ENCODE measurements at regions not wholly inside any gene's neighbourhood (a gene's known extent, or its start where the extent isn't known, plus 50 kb on each side); places are given as distances from the start of the nearest gene placed in this dataset.

DNA sequence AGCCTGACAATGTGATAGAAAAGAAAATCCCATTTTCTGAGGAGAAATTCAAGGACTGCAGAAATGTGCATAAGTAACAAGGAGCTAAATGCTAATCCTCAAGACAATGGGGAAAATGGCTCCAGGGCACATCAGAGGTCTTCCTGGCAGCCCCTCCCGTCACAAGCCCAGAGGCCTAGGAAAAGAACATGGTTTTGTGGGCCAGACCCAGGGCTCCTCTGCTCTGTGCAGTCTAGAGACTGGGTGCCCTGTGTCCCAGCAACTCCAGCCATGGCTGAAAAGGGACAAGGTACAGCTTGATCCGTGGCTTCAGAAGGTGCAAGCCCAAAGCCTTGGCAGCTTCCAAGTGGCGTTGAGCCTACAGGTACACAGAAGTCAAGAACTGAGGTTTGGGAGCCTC lies 176.8 kb upstream of the SUCLG2 start:
- TF ChIP-seq, protein P1, sequence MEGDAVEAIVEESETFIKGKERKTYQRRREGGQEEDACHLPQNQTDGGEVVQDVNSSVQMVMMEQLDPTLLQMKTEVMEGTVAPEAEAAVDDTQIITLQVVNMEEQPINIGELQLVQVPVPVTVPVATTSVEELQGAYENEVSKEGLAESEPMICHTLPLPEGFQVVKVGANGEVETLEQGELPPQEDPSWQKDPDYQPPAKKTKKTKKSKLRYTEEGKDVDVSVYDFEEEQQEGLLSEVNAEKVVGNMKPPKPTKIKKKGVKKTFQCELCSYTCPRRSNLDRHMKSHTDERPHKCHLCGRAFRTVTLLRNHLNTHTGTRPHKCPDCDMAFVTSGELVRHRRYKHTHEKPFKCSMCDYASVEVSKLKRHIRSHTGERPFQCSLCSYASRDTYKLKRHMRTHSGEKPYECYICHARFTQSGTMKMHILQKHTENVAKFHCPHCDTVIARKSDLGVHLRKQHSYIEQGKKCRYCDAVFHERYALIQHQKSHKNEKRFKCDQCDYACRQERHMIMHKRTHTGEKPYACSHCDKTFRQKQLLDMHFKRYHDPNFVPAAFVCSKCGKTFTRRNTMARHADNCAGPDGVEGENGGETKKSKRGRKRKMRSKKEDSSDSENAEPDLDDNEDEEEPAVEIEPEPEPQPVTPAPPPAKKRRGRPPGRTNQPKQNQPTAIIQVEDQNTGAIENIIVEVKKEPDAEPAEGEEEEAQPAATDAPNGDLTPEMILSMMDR (conservative IDR thresholded peaks at IDR 0.05; ENCODE audit: low read length) = no peak
- no peak overlapping the region for H3K4me3 ChIP-seq (ENCODE audit: low read length)
- DNase-seq (ENCODE audit: low read depth) = no peak

DNA sequence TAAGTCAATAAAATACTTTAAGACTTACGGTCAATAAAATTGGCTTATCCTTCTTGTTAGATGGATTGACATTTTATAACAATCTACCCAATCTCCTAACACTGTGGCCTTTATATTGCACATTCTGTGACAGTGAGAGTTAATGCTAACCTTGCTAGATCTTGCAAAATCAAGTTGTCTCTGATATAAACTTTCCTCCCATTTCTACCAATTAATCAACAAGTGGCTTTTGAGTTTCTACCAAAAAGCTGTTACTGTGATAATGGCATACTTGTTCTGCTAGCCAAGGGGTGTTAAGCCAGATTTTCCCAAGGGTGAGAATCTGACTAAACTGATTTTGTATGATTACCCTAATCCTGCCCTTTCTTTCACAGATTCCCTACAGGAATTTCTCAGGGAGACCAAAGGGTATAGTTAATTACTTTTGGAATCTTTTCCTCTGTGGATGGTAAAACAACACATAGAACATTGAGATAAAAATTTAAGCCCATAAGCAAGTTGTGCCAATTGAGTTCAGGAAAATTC lies 174.1 kb upstream of the SUCLG2 start:
- DNase-seq (ENCODE audit: low read depth) = no peak
- TF ChIP-seq, protein P1 (conservative IDR thresholded peaks at IDR 0.05; ENCODE audit: low read length) = no peak

DNA sequence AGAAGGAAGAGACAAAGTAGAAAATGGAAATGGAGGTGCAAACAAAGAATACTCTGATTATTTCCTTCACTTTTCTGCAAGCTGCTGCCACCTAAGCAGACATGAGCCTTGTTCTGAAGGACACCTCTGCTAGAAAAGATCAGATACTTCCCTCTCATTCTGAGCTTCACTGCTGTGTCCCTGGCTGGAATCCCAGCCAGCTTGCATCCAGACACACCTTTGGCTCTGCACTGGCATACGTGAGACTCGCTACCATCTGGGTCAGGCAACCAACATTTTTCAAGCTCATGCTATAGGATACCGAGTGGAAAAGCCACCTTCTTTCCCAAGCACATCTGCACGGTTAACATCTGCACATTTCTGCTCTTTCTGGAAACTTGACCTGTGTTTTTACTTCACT lies 166.7 kb upstream of the SUCLG2 start:
- no peak overlapping the region for H3K4me3 ChIP-seq (ENCODE audit: low read length)
- no peak for DNase-seq (ENCODE audit: low read depth)
- TF ChIP-seq, protein P1 (conservative IDR thresholded peaks at IDR 0.05; ENCODE audit: low read length) = no peak

More for the DNA sequence above, 174.1 kb upstream of the SUCLG2 start:
- H3K4me3 ChIP-seq (ENCODE audit: low read length) = no peak overlapping the region

DNA sequence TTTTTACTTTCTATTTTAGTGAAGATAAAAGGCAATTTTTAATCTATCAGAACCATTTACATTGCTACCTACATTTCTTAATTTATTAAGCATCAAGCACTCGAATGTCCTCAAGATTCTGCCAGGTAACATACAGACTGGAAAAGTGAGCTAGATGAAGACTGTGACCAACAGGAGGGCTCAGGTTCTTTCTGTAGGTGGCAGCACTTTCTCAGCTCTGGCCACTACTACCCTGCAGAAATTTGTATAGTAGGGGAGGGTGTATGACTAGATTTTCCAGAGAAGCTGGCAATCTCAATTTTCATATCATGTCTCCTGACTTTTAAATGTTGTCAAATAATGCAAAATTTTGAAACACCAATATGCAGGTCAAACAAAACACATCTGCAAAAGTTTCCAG lies 165.0 kb upstream of the SUCLG2 start:
- no peak overlapping the region for H3K4me3 ChIP-seq (ENCODE audit: low read length)
- no peak for DNase-seq (ENCODE audit: low read depth)
- TF ChIP-seq, protein P1 (conservative IDR thresholded peaks at IDR 0.05; ENCODE audit: low read length) = no peak

DNA sequence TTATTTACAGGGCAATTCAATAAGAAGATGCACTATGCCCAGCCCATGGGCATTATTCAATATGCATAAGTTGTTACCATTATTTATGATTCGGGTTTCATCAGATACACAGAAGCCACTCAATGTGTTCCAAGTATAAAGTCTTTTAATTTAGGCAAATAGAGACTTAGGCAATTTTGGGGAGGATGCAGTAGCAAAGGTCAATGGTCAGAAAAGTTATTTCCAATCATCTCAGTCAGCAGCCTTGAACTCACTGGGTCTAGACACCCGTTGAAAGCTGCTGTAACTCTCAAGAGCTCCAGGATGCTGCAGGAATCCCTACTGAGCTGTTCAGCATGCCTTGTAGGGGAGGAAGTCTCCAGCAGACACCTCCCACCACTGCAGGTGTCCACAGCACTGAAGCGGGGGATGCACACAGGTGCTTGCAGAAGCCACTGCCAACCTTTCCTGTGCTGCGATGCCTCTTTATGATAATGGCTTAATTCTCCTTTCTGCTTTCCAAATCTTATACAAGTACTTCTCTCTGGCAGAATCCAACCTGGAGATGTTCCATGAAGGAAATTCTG lies 155.0 kb upstream of the SUCLG2 start:
- TF ChIP-seq, protein P1 (conservative IDR thresholded peaks at IDR 0.05; ENCODE audit: low read length) = no peak
- H3K4me3 ChIP-seq (ENCODE audit: low read length) = no peak overlapping the region
- DNase-seq (ENCODE audit: low read depth) = no peak

DNA sequence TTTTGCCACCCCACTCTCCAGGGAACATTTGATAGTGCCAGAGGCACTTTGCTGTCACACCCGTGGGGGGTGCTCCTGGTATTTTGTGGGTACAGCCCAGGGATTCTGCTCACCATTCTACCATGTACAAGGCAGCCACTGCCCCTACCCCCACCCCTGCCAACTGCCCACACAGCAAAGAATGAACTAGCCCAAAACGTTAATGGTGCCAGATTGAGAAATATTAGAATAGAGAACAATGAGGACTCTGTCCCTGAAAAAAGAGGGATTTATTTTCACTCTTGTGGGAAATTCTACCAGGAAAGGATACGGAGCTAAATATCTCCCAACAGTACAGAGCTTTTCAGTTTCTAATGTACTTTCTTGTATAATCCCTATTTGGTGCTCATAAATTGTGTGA lies 154.5 kb upstream of the SUCLG2 start:
- H3K4me3 ChIP-seq (ENCODE audit: low read length) = no peak overlapping the region
- DNase-seq (ENCODE audit: low read depth) = no peak
- TF ChIP-seq, protein P1 (conservative IDR thresholded peaks at IDR 0.05; ENCODE audit: low read length) = no peak

DNA sequence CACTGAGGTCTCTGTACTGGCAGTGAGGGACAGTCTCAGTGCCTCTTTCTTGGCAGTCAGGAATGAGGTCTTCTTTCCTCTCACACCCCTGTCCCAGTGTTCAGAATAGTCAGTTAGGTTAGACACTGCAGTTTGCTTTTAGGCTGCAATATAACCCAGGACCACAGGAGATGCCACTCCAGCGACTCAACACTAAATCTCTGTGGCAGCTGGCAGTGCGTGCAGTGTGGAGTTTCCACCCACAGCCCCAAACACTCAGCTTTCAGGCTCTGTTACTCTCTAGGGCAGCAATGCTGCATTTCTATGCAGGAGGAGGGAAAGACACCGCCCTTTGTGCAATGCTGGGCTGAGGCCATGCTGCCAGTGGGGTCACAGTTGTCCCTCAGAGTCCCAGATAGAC lies 150.2 kb upstream of the SUCLG2 start:
- H3K4me3 ChIP-seq (ENCODE audit: low read length) = no peak overlapping the region
- TF ChIP-seq, protein P1 (conservative IDR thresholded peaks at IDR 0.05; ENCODE audit: low read length) = no peak
- DNase-seq (ENCODE audit: low read depth) = no peak
